Glutamatergic neuron (in vitro differentiated cells): ENCODE measurements at regions not wholly inside any gene's neighbourhood (a gene's known extent, or its start where the extent isn't known, plus 50 kb on each side); places are given as distances from the start of the nearest gene placed in this dataset.
A peak's percentile ranks its signal among the peaks of the same experiment; 100 is the strongest.

Experiments used
- DNase-seq: peaks from one replicate; pipeline ENCODE4 v3.0.0; 2022
- H3K27ac Mint-ChIP-seq: one replicate; pipeline ENCODE4 v1.8.0; 2020; ENCODE audit warnings: mild to moderate bottlenecking, mixed read lengths, inconsistent platforms; ENCODE audit not compliant: unreplicated experiment
- H3K27me3 Mint-ChIP-seq: one replicate; pipeline ENCODE4 v1.8.0; 2020; ENCODE audit warnings: mild to moderate bottlenecking, moderate library complexity, mixed read lengths, inconsistent platforms; ENCODE audit not compliant: unreplicated experiment
- H3K36me3 Mint-ChIP-seq: one replicate; pipeline ENCODE4 v1.8.0; 2020; ENCODE audit warnings: mild to moderate bottlenecking, mixed read lengths, inconsistent platforms; ENCODE audit not compliant: unreplicated experiment
- H3K4me1 Mint-ChIP-seq: one replicate; pipeline ENCODE4 v1.8.0; 2020; ENCODE audit warnings: mild to moderate bottlenecking, low read depth, mixed read lengths, inconsistent platforms; ENCODE audit not compliant: unreplicated experiment
- H3K4me3 Mint-ChIP-seq: one replicate; pipeline ENCODE4 v1.8.0; 2020; ENCODE audit warnings: mild to moderate bottlenecking, mixed read lengths, inconsistent platforms; ENCODE audit not compliant: unreplicated experiment
- H3K9me3 Mint-ChIP-seq: one replicate; pipeline ENCODE4 v1.8.0; 2020; ENCODE audit warnings: mild to moderate bottlenecking, moderate library complexity, mixed read lengths, inconsistent platforms; ENCODE audit not compliant: unreplicated experiment
- TF ChIP-seq, protein P1 (sequence below): fragments of 200-600 bp; sonication (generic); IDR thresholded peaks from one replicate; pipeline ENCODE4 v1.5.0; 2021; ENCODE audit not compliant: partially characterized antibody, unreplicated experiment

DNA sequence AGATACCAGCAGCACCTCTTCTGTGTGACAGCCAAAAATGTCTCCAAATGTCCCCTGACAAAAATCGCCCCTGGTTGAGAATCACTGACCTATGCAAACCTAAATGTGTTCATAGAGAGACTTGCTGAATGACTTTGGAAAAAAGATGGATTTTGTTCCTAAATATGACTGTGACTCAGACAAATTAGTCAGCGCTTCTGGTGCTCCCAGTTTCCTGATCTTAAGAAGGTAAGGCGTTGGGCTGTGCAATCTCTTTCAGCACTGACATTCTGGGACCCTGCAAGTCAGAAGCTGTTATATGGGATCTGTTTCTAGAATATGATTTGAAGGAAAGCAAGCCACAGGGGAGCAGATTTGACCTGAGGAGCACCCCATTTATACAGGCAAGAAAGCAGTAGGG lies 90.6 kb upstream of the PWP1 start:
- Mint-ChIP-seq H3K4me1 (peaks cover 3% of the 10 kb centered on the region), H3K36me3 (peaks cover 7% of the 10 kb centered on the region), H3K27ac (no peak overlapping the region), H3K27me3 (no peaks in the 10 kb centered on the region), H3K4me3 (no peak overlapping the region), H3K9me3 (no peaks in the 10 kb centered on the region)
- TF ChIP-seq, protein P1, sequence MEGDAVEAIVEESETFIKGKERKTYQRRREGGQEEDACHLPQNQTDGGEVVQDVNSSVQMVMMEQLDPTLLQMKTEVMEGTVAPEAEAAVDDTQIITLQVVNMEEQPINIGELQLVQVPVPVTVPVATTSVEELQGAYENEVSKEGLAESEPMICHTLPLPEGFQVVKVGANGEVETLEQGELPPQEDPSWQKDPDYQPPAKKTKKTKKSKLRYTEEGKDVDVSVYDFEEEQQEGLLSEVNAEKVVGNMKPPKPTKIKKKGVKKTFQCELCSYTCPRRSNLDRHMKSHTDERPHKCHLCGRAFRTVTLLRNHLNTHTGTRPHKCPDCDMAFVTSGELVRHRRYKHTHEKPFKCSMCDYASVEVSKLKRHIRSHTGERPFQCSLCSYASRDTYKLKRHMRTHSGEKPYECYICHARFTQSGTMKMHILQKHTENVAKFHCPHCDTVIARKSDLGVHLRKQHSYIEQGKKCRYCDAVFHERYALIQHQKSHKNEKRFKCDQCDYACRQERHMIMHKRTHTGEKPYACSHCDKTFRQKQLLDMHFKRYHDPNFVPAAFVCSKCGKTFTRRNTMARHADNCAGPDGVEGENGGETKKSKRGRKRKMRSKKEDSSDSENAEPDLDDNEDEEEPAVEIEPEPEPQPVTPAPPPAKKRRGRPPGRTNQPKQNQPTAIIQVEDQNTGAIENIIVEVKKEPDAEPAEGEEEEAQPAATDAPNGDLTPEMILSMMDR: no peak
- DNase-seq: no peak

DNA sequence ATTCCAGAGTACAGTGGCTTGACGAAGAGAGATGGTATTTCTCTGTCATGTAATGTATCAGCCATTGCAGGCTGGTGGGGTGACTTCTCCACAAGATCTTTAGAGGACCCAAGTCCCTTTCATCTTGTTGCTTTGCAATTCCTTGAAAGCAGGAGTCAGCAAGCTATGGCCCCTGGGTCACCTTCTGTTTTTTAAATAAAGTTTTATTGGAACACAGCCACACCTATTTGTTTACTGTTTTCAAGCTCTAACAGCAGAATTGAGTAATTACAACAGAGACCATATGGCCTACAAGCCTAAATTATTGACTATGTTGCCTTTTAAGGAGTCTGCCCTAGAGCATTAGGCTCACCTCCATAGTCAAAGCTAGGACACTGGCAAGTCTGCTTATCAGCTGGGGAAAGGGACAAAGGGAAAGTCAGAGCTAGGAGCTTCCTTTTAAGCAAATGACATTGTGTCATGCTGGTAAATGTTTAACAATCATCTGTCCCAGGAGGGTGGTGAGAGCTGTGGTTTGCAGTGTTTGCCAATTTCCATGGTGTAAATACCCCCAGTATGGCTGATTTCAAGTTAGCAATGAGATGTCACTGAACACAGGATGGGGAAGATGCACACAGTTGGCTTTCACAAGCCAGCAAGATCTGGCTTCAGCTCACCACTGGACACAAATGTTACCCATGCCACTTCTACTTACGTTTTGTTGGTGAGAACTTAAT lies 87.7 kb upstream of the PWP1 start:
- peaks cover 7% of the 10 kb centered on the region for H3K36me3 Mint-ChIP-seq
- no peaks in the 10 kb centered on the region for H3K9me3 Mint-ChIP-seq
- TF ChIP-seq, protein P1: no peak
- no peak overlapping the region for H3K4me3 Mint-ChIP-seq
- H3K27ac Mint-ChIP-seq: no peak overlapping the region
- no peaks in the 10 kb centered on the region for H3K27me3 Mint-ChIP-seq
- DNase-seq: no peak
- H3K4me1 Mint-ChIP-seq: peaks cover 12% of the 10 kb centered on the region

DNA sequence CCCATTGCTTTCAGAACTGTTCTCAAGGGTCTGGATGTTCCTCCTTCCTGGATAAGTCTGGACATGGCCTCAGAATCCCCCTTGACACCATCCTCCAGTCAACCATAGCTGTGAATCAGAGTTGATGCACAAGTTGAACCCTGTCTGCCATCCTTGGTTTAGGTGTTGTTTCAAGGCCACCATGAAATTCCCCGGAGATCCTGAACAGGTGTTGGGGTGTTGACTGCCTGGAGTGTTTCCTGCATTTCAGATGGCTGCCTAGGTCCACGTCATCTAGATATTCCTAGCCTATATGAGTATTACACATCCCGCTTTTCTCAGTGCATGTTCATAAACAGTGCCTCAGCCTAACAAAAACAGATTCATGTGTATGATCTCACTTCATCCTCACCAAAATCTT lies 86.7 kb upstream of the PWP1 start:
- no peaks in the 10 kb centered on the region for H3K27me3 Mint-ChIP-seq
- H3K9me3 Mint-ChIP-seq: no peaks in the 10 kb centered on the region
- no peak overlapping the region for H3K27ac Mint-ChIP-seq
- DNase-seq: no peak
- H3K36me3 Mint-ChIP-seq: peaks cover 7% of the 10 kb centered on the region
- TF ChIP-seq, protein P1: no peak
- H3K4me3 Mint-ChIP-seq: no peak overlapping the region
- H3K4me1 Mint-ChIP-seq: peaks cover 15% of the 10 kb centered on the region

DNA sequence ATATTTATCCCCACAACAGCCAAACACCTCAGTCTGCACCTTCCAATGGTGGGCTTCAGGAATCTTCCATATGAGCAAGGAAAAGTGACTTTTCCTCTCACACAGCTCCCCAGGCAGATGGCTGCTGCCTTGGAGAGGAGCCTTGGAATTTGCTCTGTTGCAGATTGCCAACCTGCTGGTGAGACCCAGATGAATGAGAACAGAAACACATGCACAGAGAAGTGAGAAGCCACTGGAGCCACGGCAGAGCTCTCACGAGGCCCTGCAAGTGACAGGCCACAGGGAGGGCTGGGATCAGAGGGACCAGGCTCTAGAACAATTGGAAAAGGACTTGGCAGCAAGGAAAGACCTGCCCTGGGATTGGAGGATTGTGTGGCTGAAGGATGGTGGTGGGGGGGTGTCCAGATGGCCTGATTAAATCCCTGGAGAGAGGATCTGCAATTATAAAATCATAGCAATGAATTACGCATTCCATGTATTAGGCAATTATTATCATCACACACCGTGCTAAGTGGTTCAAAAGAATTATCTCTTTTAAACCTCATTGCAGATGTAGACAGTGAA lies 84.9 kb upstream of the PWP1 start:
- H3K27me3 Mint-ChIP-seq: no peaks in the 10 kb centered on the region
- H3K36me3 Mint-ChIP-seq: peaks cover 7% of the 10 kb centered on the region
- no peaks in the 10 kb centered on the region for H3K9me3 Mint-ChIP-seq
- peaks cover 15% of the 10 kb centered on the region for H3K4me1 Mint-ChIP-seq
- TF ChIP-seq, protein P1: no peak
- peak overlapping the region; percentile 4 for H3K27ac Mint-ChIP-seq
- DNase-seq: no peak
- H3K4me3 Mint-ChIP-seq: peak overlapping the region; percentile 5

DNA sequence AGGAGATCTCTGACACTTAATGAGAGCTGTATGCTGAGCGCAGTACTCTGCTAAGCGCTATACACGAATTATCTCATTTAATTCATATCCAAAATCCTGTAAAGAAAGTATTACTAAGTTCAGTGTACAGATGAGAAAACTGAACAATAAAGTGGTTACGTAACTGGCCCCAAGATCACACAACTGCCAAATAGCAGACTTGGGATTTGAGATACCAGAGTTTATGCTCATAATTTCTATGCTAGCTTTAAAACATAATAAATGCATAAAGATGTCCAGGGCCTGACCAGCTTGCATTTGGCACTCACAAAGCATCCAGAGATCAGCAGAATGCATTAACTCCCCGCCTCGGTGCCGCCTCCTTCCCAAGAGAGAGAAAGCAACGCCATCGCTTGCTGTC lies 83.2 kb upstream of the PWP1 start:
- DNase-seq: peak; percentile 38
- Mint-ChIP-seq H3K4me3 (no peak overlapping the region), H3K27me3 (peaks cover 1% of the 10 kb centered on the region), H3K9me3 (no peaks in the 10 kb centered on the region), H3K36me3 (peaks cover 7% of the 10 kb centered on the region), H3K27ac (no peak overlapping the region), H3K4me1 (peaks cover 15% of the 10 kb centered on the region)
- TF ChIP-seq, protein P1: no peak
